GM23248 (cell line): ENCODE measurements at regions not wholly inside any gene's neighbourhood (a gene's known extent, or its start where the extent isn't known, plus 50 kb on each side); places are given as distances from the start of the nearest gene placed in this dataset.

ENCODE experiments used
- EZH2 ChIP-seq: fragments of 200-600 bp; sonication (generic); IDR thresholded peaks from 2 replicates; pipeline ENCODE4 v1.6.1; 2018; ENCODE audit warnings: antibody characterized with exemption, mild to moderate bottlenecking; ENCODE audit not compliant: insufficient read depth, poor library complexity, severe bottlenecking
- EZH2phosphoT487 ChIP-seq: fragments of 200-600 bp; sonication (generic); IDR thresholded peaks from 2 replicates; pipeline ENCODE4 v1.6.1; 2018; ENCODE audit warnings: antibody characterized with exemption, moderate library complexity, mild to moderate bottlenecking, low read depth; ENCODE audit not compliant: insufficient read depth

DNA sequence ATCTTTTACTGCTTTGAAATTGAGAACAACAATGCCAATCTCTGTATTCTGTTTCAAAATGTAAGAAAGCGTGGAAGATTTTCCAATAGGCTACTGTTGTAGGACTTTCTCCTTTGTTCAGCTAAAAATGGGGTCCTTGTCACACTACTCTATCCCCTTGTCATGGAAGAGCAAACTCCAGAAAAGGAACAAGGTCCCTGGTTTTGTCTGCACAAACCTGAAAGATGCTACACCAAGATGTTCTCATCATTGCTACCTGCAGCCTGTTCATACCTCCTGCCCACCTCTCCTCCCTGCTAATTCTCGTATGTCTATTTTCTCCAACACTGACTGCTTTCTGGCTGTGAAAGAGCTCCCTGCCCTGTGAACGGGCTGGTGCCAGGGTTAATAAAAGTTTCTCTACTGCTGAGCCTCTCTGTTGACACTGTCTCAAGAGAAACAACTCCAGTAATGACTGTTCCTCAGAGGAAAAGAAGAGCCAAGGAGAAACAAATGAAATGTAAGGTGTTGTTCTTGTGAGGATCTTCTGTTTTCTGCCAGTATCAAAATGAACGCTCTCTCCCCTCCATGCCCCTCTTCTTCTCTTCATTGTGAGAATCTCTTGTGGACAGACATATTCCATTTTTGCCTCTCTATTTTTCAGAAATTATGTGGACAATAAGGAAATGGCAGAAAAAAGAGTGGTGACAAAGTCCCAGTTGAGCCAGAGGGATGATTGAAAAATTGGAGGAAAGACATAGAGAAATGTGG lies 287.1 kb downstream of the ADGB start:
- no peak for TF ChIP-seq EZH2
- no peak for TF ChIP-seq EZH2phosphoT487
